Naive thymus-derived CD8-positive, alpha-beta T cell (primary cell): ENCODE measurements at regions not wholly inside any gene's neighbourhood (a gene's known extent, or its start where the extent isn't known, plus 50 kb on each side); places are given as distances from the start of the nearest gene placed in this dataset.

ENCODE experiments used
- ATAC-seq, 2 donors: fragments of 150-1000 bp; cut with Tn5 transposase in 1 of 2; sonication (Bioruptor Pico), chemical (Tn5 transposase) in 1 of 2; 1 replicate in 1 of 2; 2 replicates in 1 of 2; pipeline ENCODE4 v1.10.0; 2021; ENCODE audit warnings: mild to moderate bottlenecking in 2 of 2, moderate library complexity in 2 of 2
- POLR2A ChIA-PET: fragments of 350-600 bp; sonication (Branson Sonifier 250); formaldehyde crosslinking; loops from one replicate; lab custom pipeline; 2021; ENCODE audit warnings: antibody characterized with exemption; lab: Charles Lee
- DNase-seq, 10 donors: peaks; one replicate each; pipeline versions ENCODE4 v3.0.0 to v3.0.0-alpha.2; 2020 to 2022
- H3K27ac Mint-ChIP-seq, 10 donors: one replicate each; pipeline ENCODE4 v1.8.0; 2020 to 2022; ENCODE audit warnings: mild to moderate bottlenecking in 10 of 10, mixed read lengths in 10 of 10, moderate library complexity in 4 of 10, inconsistent platforms in 1 of 10
- H3K27me3 Mint-ChIP-seq, 5 donors: one replicate each; pipeline ENCODE4 v1.8.0; 2021 to 2022; ENCODE audit warnings: mixed read lengths in 5 of 5
- H3K36me3 Mint-ChIP-seq, 3 donors: one replicate each; pipeline ENCODE4 v1.8.0; 2020 to 2022; ENCODE audit warnings: mixed read lengths in 3 of 3, mild to moderate bottlenecking in 2 of 3, inconsistent platforms in 1 of 3
- H3K4me1 Mint-ChIP-seq, 4 donors: one replicate each; pipeline ENCODE4 v1.8.0; 2021 to 2022; ENCODE audit warnings: mixed read lengths in 4 of 4
- H3K4me3 Mint-ChIP-seq, 10 donors: one replicate each; pipeline ENCODE4 v1.8.0; 2020 to 2022; ENCODE audit warnings: mild to moderate bottlenecking in 10 of 10, mixed read lengths in 10 of 10, moderate library complexity in 6 of 10, inconsistent platforms in 1 of 10
- H3K9me3 Mint-ChIP-seq, 9 donors: one replicate each; pipeline ENCODE4 v1.8.0; 2020 to 2022; ENCODE audit warnings: mixed read lengths in 9 of 9, mild to moderate bottlenecking in 3 of 9, inconsistent platforms in 1 of 9, moderate library complexity in 1 of 9

GRCh38 chr2:16155366-16155765, 215.0 kb downstream of the MYCN start:
- no peaks in the 10 kb centered on the region for H3K36me3 Mint-ChIP-seq
- no peak overlapping the region for H3K4me3 Mint-ChIP-seq
- peaks cover 2 to 31% (median 7%) of the 10 kb centered on the region in 5 donors for H3K27me3 Mint-ChIP-seq
- no peak for DNase-seq
- POLR2A ChIA-PET = no interaction called here
- H3K27ac Mint-ChIP-seq = no peak overlapping the region
- H3K9me3 Mint-ChIP-seq = peaks cover 0 to 4% (median 0%) of the 10 kb centered on the region in 9 donors
- no peak for ATAC-seq
- H3K4me1 Mint-ChIP-seq = no peaks in the 10 kb centered on the region

- Mint-ChIP-seq H3K9me3 (peaks cover 0 to 4% (median 0%) of the 10 kb centered on the region in 9 donors), H3K4me1 (no peaks in the 10 kb centered on the region), H3K27me3 (peaks cover 2 to 31% (median 6%) of the 10 kb centered on the region in 5 donors), H3K27ac (no peak overlapping the region), H3K36me3 (no peaks in the 10 kb centered on the region), H3K4me3 (no peak overlapping the region)
- no peak for ATAC-seq
- POLR2A ChIA-PET = no interaction called here
- no peak for DNase-seq
Measured at GRCh38 chr2:16154501-16155280, 214.3 kb downstream of the MYCN start.

- Mint-ChIP-seq H3K27ac (no peak overlapping the region), H3K27me3 (peaks cover 2 to 30% (median 5%) of the 10 kb centered on the region in 5 donors), H3K4me3 (no peak overlapping the region), H3K4me1 (no peaks in the 10 kb centered on the region), H3K36me3 (no peaks in the 10 kb centered on the region), H3K9me3 (peaks cover 0 to 4% (median 0%) of the 10 kb centered on the region in 9 donors)
- DNase-seq (no peak), ATAC-seq (no peak)
- POLR2A ChIA-PET = no interaction called here
Measured at GRCh38 chr2:16154061-16154460, 213.7 kb downstream of the MYCN start.

- Mint-ChIP-seq H3K27ac (no peak overlapping the region), H3K4me1 (no peaks in the 10 kb centered on the region), H3K9me3 (peaks cover 0 to 4% (median 0%) of the 10 kb centered on the region in 9 donors), H3K4me3 (no peak overlapping the region), H3K36me3 (no peaks in the 10 kb centered on the region), H3K27me3 (peaks cover under 1 to 27% (median 5%) of the 10 kb centered on the region in 5 donors)
- ATAC-seq (no peak), DNase-seq (no peak)
- POLR2A ChIA-PET = no interaction called here
Measured at GRCh38 chr2:16153754-16154035, 213.3 kb downstream of the MYCN start.

- Mint-ChIP-seq H3K4me1 (no peaks in the 10 kb centered on the region), H3K36me3 (no peaks in the 10 kb centered on the region), H3K27ac (no peak overlapping the region), H3K4me3 (no peak overlapping the region), H3K27me3 (peaks cover 0 to 21% (median 5%) of the 10 kb centered on the region in 5 donors), H3K9me3 (peaks cover 0 to 4% (median 0%) of the 10 kb centered on the region in 9 donors)
- no peak for ATAC-seq
- POLR2A ChIA-PET = no interaction called here
- DNase-seq = no peak
Measured at GRCh38 chr2:16152928-16153753, 212.8 kb downstream of the MYCN start.

GRCh38 chr2:16152071-16152927, 211.9 kb downstream of the MYCN start:
- DNase-seq (no peak), ATAC-seq (no peak)
- Mint-ChIP-seq H3K27me3 (peaks cover 0 to 16% (median 5%) of the 10 kb centered on the region in 5 donors), H3K27ac (no peak overlapping the region), H3K4me1 (no peaks in the 10 kb centered on the region), H3K9me3 (peaks cover 0 to 4% (median 0%) of the 10 kb centered on the region in 9 donors), H3K4me3 (no peak overlapping the region), H3K36me3 (no peaks in the 10 kb centered on the region)
- POLR2A ChIA-PET = no interaction called here

GRCh38 chr2:16151651-16152050, 211.3 kb downstream of the MYCN start:
- DNase-seq (no peak), ATAC-seq (no peak)
- Mint-ChIP-seq H3K36me3 (no peaks in the 10 kb centered on the region), H3K4me3 (no peak overlapping the region), H3K9me3 (peaks cover 0 to 4% (median 0%) of the 10 kb centered on the region in 9 donors), H3K27me3 (peaks cover 0 to 16% (median 5%) of the 10 kb centered on the region in 5 donors), H3K27ac (no peak overlapping the region), H3K4me1 (no peaks in the 10 kb centered on the region)
- POLR2A ChIA-PET = no interaction called here

- POLR2A ChIA-PET = no interaction called here
- no peaks in the 10 kb centered on the region for H3K36me3 Mint-ChIP-seq
- H3K4me3 Mint-ChIP-seq = no peak overlapping the region
Measured at GRCh38 chr2:16151281-16151570, 210.9 kb downstream of the MYCN start.

GRCh38 chr2:16150456-16151280, 210.3 kb downstream of the MYCN start:
- Mint-ChIP-seq H3K36me3 (no peaks in the 10 kb centered on the region), H3K4me3 (no peak overlapping the region), H3K27ac (no peak overlapping the region), H3K9me3 (peaks cover 0 to 4% (median 0%) of the 10 kb centered on the region in 9 donors), H3K4me1 (no peaks in the 10 kb centered on the region), H3K27me3 (peaks cover 0 to 13% (median 5%) of the 10 kb centered on the region in 5 donors)
- DNase-seq (no peak), ATAC-seq (peak in 1 of 2 donors; percentile 7)
- POLR2A ChIA-PET = no interaction called here

More at GRCh38 chr2:16151281-16151570, 210.9 kb downstream of the MYCN start:
- H3K4me1 Mint-ChIP-seq = no peaks in the 10 kb centered on the region
- ATAC-seq (no peak), DNase-seq (no peak)
- no peak overlapping the region for H3K27ac Mint-ChIP-seq
- peaks cover 0 to 16% (median 5%) of the 10 kb centered on the region in 5 donors for H3K27me3 Mint-ChIP-seq
- peaks cover 0 to 4% (median 0%) of the 10 kb centered on the region in 9 donors for H3K9me3 Mint-ChIP-seq

- peak overlapping the region in 1 of 10 donors; percentile 36 for H3K27ac Mint-ChIP-seq
- DNase-seq (peak in 2 of 10 donors; percentile 10 to 24), ATAC-seq (peak in 1 of 2 donors; percentile 42)
- H3K36me3 Mint-ChIP-seq = no peaks in the 10 kb centered on the region
- POLR2A ChIA-PET = no interaction called here
- H3K4me1 Mint-ChIP-seq = no peaks in the 10 kb centered on the region
- peaks cover 0 to 9% (median 4%) of the 10 kb centered on the region in 5 donors for H3K27me3 Mint-ChIP-seq
- H3K9me3 Mint-ChIP-seq = peaks cover 0 to 4% (median 0%) of the 10 kb centered on the region in 9 donors
- no peak overlapping the region for H3K4me3 Mint-ChIP-seq
Measured at GRCh38 chr2:16149349-16150243, 209.2 kb downstream of the MYCN start.

GRCh38 chr2:16148632-16149348, 208.4 kb downstream of the MYCN start:
- Mint-ChIP-seq H3K27ac (no peak overlapping the region), H3K36me3 (no peaks in the 10 kb centered on the region), H3K4me3 (no peak overlapping the region), H3K9me3 (peaks cover 0 to 4% (median 0%) of the 10 kb centered on the region in 9 donors), H3K4me1 (no peaks in the 10 kb centered on the region), H3K27me3 (peaks cover 0 to 9% (median 4%) of the 10 kb centered on the region in 5 donors)
- DNase-seq (peak in 2 of 10 donors; percentile 36 to 40), ATAC-seq (peak in 1 of 2 donors; percentile 53)
- POLR2A ChIA-PET = no interaction called here
